Heart left ventricle (tissue), 16 donors: ENCODE measurements at regions not wholly inside any gene's neighbourhood (a gene's known extent, or its start where the extent isn't known, plus 50 kb on each side); places are given as distances from the start of the nearest gene placed in this dataset.
"Not testable (repeated sequence)": the region's sequence is repeated elsewhere in the genome, so short reads cannot be mapped to it uniquely, and the experiment has no call there.

Source experiments
- ATAC-seq, 4 donors: fragments of 200-7000 bp; cut with Tn5 transposase; one replicate each; pipeline ENCODE4 v1.9.1; 2020 to 2022; ENCODE audit warnings: moderate library complexity in 4 of 4, mild to moderate bottlenecking in 3 of 4, moderate number of reproducible peaks in 1 of 4
- DNase-seq, 5 donors: peaks; one replicate each; pipeline ENCODE4 v3.0.0-alpha.2; 2020
- H3K27ac ChIP-seq, 12 donors: fragments of 200-600 bp; sonication (generic) in 4 of 12; one replicate each; pipeline versions ENCODE4 v1.5.0 to v1.8.0; 2016 to 2022; ENCODE audit warnings: mild to moderate bottlenecking in 2 of 12
- H3K27me3 ChIP-seq, 9 donors: fragments of 200-600 bp; sonication (generic) in 2 of 9; one replicate each; pipeline versions ENCODE4 v1.5.1 to v1.8.0; 2016 to 2022; ENCODE audit warnings: mild to moderate bottlenecking in 3 of 9
- H3K36me3 ChIP-seq, 9 donors: fragments of 200-600 bp; sonication (generic) in 2 of 9; one replicate each; pipeline versions ENCODE4 v1.5.0 to v1.8.0; 2018 to 2022; ENCODE audit warnings: mild to moderate bottlenecking in 2 of 9
- H3K4me1 ChIP-seq, 12 donors: fragments of 200-600 bp; sonication (generic) in 4 of 12; one replicate each; pipeline versions ENCODE4 v1.5.0 to v1.8.0; 2016 to 2022; ENCODE audit warnings: mild to moderate bottlenecking in 3 of 12
- H3K4me3 ChIP-seq, 12 donors: fragments of 200-600 bp; sonication (generic) in 4 of 12; one replicate each; pipeline versions ENCODE4 v1.5.0 to v1.8.0; 2017 to 2022; ENCODE audit warnings: mild to moderate bottlenecking in 9 of 12, moderate library complexity in 4 of 12
- H3K9me3 ChIP-seq, 12 donors: fragments of 200-600 bp; sonication (generic) in 4 of 12; one replicate each; pipeline versions ENCODE4 v1.5.0 to v1.8.0; 2016 to 2022; ENCODE audit warnings: mild to moderate bottlenecking in 1 of 12
- POLR2A ChIP-seq, 2 donors: fragments of 450-650 bp; IDR thresholded peaks; one replicate each; pipeline ENCODE4 v1.6.1; 2017; ENCODE audit warnings: antibody characterized with exemption in 2 of 2, mild to moderate bottlenecking in 2 of 2, moderate library complexity in 2 of 2
- WGBS, 4 donors: extraction: QIAGEN DNeasy Blood & Tissue Kit in 2 of 4; methylation state at CpG; one replicate each; pipeline versions ENCODE4 v1.1.5 to v1.1.7; 2013 to 2018; 5-methylcytosine and 5-hydroxymethylcytosine counted together
- intact Hi-C, 10 donors: fragments of 100-400 bp; cut with DNase I; formaldehyde crosslinking; loops; one replicate each; pipeline versions ENCODE4 v1.11.1 to v1.14.2; 2022
- TF ChIP-seq, protein P1 (sequence below), 12 donors: fragments of 200-600 bp; sonication (generic) in 4 of 12; IDR thresholded peaks; one replicate each; pipeline versions ENCODE4 v1.5.0 to v1.8.0; 2018 to 2022; ENCODE audit warnings: antibody characterized with exemption in 12 of 12, mild to moderate bottlenecking in 5 of 12
- donor health status: ischemic (EF 13 %, LVEDD 7.1; RV severe dilation, severe dysfunction).
- donor health status: healthy with polysubstance abuse.
- donor health status: DM: no; HTN: yes; CAD: no.
- donor health status: DM: no; HTN: no; CAD: no.
- donor health status: ischemic (EF 25% LVEDD 6.9; RV normal size, moderate dysfunction).
- donor health status: ischemic (EF 25% LVEDD 5.7; RV mildly dilated, moderate dysfunction).
- donor health status: healthy.
- donor health status: DM: yes; HTN: yes; CAD: no.
- donor health status: ischemic (EF 35%, LVEDD 5.7; RV mildly dilated, moderate dysfunction).
- donor health status: nonischemic (EF 11% LVEDD 7.7; RV severe dilation, severe dysfunction).
- donor health status: DM: yes; HTN: yes; CAD: no.
- donor health status: PGD.
- donor health status: ischemic (EF 29% LVEDD 5.4; RV normal size, mild dysfunction).
- donor health status: nonischemic (EF 23%, LVEDD 6.1; RV moderate dilation, normal function).

GRCh38 chr9:95570150-95570549, 53.4 kb upstream of the PTCH1 start:
- H3K27me3 ChIP-seq = peaks cover 0 to 47% (median 6%) of the 10 kb centered on the region in 9 donors
- ATAC-seq (no peak), DNase-seq (no peak)
- H3K9me3 ChIP-seq = no peaks in the 10 kb centered on the region
- intact Hi-C loops = no loop called here
- peaks cover 0 to 14% (median 0%) of the 10 kb centered on the region in 12 donors for H3K4me1 ChIP-seq
- no peak overlapping the region for H3K27ac ChIP-seq
- H3K36me3 ChIP-seq = no peaks in the 10 kb centered on the region
- no peak for TF ChIP-seq POLR2A (IDR thresholded peaks at IDR 0.05)
- TF ChIP-seq, protein P1, sequence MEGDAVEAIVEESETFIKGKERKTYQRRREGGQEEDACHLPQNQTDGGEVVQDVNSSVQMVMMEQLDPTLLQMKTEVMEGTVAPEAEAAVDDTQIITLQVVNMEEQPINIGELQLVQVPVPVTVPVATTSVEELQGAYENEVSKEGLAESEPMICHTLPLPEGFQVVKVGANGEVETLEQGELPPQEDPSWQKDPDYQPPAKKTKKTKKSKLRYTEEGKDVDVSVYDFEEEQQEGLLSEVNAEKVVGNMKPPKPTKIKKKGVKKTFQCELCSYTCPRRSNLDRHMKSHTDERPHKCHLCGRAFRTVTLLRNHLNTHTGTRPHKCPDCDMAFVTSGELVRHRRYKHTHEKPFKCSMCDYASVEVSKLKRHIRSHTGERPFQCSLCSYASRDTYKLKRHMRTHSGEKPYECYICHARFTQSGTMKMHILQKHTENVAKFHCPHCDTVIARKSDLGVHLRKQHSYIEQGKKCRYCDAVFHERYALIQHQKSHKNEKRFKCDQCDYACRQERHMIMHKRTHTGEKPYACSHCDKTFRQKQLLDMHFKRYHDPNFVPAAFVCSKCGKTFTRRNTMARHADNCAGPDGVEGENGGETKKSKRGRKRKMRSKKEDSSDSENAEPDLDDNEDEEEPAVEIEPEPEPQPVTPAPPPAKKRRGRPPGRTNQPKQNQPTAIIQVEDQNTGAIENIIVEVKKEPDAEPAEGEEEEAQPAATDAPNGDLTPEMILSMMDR (IDR thresholded peaks at IDR 0.05) = no peak
- 30 to 32% (median 31%) methylated on average over 22 of the region's 22 CpGs for WGBS, 4 donors
- peak overlapping the region in 8 of 12 donors; percentile 16 to 50 (median 28) for H3K4me3 ChIP-seq

GRCh38 chr9:95568735-95569134, 52.0 kb upstream of the PTCH1 start:
- H3K27ac ChIP-seq, intact Hi-C loops, H3K9me3 ChIP-seq, ATAC-seq, DNase-seq, H3K36me3 ChIP-seq, H3K4me3 ChIP-seq: not testable (repeated sequence)
- Histone ChIP-seq H3K27me3 (peaks cover 0 to 44% (median 6%) of the 10 kb centered on the region in 9 donors), H3K4me1 (peaks cover 0 to 14% (median 0%) of the 10 kb centered on the region in 12 donors)
- 90 to 95% (median 94%) methylated on average over 10 of the region's 10 CpGs for WGBS, 4 donors
